ENCODE measurements at regions not wholly inside any gene's neighbourhood (a gene's known extent, or its start where the extent isn't known, plus 50 kb on each side); places are given as distances from the start of the nearest gene placed in this dataset.

DNA sequence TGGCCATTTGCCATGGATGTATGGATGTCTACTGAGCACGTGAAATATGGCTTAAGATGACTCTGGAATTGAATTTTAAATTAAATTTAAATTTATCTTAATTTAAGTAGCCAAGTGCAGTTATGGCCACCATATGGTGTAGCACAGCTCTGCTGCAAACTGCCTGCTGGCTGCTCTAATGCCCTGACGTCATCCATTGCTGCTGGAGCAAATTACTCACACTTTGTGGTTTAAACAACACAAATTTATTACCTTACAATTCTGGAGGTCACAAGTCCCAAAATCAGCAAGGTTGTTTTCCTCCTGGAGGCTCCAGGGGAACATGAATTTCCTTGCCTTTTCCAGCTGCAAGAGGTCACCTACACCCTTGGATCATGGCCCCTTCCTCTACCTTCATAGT, 679.3 kb upstream of the EEF2KMT start:
- TF ChIP-seq, protein P1, sequence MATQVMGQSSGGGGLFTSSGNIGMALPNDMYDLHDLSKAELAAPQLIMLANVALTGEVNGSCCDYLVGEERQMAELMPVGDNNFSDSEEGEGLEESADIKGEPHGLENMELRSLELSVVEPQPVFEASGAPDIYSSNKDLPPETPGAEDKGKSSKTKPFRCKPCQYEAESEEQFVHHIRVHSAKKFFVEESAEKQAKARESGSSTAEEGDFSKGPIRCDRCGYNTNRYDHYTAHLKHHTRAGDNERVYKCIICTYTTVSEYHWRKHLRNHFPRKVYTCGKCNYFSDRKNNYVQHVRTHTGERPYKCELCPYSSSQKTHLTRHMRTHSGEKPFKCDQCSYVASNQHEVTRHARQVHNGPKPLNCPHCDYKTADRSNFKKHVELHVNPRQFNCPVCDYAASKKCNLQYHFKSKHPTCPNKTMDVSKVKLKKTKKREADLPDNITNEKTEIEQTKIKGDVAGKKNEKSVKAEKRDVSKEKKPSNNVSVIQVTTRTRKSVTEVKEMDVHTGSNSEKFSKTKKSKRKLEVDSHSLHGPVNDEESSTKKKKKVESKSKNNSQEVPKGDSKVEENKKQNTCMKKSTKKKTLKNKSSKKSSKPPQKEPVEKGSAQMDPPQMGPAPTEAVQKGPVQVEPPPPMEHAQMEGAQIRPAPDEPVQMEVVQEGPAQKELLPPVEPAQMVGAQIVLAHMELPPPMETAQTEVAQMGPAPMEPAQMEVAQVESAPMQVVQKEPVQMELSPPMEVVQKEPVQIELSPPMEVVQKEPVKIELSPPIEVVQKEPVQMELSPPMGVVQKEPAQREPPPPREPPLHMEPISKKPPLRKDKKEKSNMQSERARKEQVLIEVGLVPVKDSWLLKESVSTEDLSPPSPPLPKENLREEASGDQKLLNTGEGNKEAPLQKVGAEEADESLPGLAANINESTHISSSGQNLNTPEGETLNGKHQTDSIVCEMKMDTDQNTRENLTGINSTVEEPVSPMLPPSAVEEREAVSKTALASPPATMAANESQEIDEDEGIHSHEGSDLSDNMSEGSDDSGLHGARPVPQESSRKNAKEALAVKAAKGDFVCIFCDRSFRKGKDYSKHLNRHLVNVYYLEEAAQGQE (IDR thresholded peaks at IDR 0.05; ENCODE audit: insufficient read depth in 1 of 2, low read depth in 2 of 2, low read length in 2 of 2): no peak
- no peak for TF ChIP-seq TAF1 (IDR thresholded peaks at IDR 0.05; ENCODE audit: borderline replicate concordance, insufficient read depth, low read length)
